Breast epithelium (tissue), 3 donors: ENCODE measurements at regions not wholly inside any gene's neighbourhood (a gene's known extent, or its start where the extent isn't known, plus 50 kb on each side); places are given as distances from the start of the nearest gene placed in this dataset.

Experiments
- POLR2A ChIP-seq: fragments of 450-650 bp; IDR thresholded peaks from one replicate; pipeline ENCODE4 v1.6.1; 2016; ENCODE audit warnings: antibody characterized with exemption, mild to moderate bottlenecking, moderate library complexity
- POLR2AphosphoS5 ChIP-seq, 3 donors: sonication (generic); formaldehyde crosslinking; IDR thresholded peaks; one replicate each; pipeline ENCODE4 v1.6.1; 2017; ENCODE audit warnings: antibody characterized with exemption in 3 of 3
- TF ChIP-seq, protein P1 (sequence below), 3 donors: fragments of 450-650 bp; IDR thresholded peaks; one replicate each; pipeline ENCODE4 v1.5.1; 2016 to 2017; ENCODE audit warnings: antibody characterized with exemption in 3 of 3, mild to moderate bottlenecking in 3 of 3, moderate library complexity in 3 of 3

- TF ChIP-seq, protein P1, sequence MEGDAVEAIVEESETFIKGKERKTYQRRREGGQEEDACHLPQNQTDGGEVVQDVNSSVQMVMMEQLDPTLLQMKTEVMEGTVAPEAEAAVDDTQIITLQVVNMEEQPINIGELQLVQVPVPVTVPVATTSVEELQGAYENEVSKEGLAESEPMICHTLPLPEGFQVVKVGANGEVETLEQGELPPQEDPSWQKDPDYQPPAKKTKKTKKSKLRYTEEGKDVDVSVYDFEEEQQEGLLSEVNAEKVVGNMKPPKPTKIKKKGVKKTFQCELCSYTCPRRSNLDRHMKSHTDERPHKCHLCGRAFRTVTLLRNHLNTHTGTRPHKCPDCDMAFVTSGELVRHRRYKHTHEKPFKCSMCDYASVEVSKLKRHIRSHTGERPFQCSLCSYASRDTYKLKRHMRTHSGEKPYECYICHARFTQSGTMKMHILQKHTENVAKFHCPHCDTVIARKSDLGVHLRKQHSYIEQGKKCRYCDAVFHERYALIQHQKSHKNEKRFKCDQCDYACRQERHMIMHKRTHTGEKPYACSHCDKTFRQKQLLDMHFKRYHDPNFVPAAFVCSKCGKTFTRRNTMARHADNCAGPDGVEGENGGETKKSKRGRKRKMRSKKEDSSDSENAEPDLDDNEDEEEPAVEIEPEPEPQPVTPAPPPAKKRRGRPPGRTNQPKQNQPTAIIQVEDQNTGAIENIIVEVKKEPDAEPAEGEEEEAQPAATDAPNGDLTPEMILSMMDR (IDR thresholded peaks at IDR 0.05) = no peak
- TF ChIP-seq POLR2AphosphoS5 (IDR thresholded peaks at IDR 0.05) (no peak), POLR2A (no peak)
These were observed 94.2 kb upstream of the PPP2R3B start for GRCh38 chrX:480861-481417.
